ENCODE measurements at regions not wholly inside any gene's neighbourhood (a gene's known extent, or its start where the extent isn't known, plus 50 kb on each side); places are given as distances from the start of the nearest gene placed in this dataset.

- DNase-seq (ENCODE audit: low spot score) (no peak), ATAC-seq (ENCODE audit: insufficient number of reproducible peaks, low FRiP score, low read depth) (no peak)
- Histone ChIP-seq H3K36me3 (no peaks in the 10 kb centered on the region), H3K27ac (peak overlapping the region in 1 of 2 donors; percentile 54), H3K4me1 (ENCODE audit: control insufficient read depth in 1 of 2, low read depth in 2 of 2) (peaks cover 31 to 77% of the 10 kb centered on the region in 2 donors), H3K9me3 (no peaks in the 10 kb centered on the region), H3K27me3 (replicated peaks; ENCODE audit: insufficient read depth) (no peaks in the 10 kb centered on the region), H3K4me3 (peak overlapping the region; percentile 22)
- TF ChIP-seq, protein P1, sequence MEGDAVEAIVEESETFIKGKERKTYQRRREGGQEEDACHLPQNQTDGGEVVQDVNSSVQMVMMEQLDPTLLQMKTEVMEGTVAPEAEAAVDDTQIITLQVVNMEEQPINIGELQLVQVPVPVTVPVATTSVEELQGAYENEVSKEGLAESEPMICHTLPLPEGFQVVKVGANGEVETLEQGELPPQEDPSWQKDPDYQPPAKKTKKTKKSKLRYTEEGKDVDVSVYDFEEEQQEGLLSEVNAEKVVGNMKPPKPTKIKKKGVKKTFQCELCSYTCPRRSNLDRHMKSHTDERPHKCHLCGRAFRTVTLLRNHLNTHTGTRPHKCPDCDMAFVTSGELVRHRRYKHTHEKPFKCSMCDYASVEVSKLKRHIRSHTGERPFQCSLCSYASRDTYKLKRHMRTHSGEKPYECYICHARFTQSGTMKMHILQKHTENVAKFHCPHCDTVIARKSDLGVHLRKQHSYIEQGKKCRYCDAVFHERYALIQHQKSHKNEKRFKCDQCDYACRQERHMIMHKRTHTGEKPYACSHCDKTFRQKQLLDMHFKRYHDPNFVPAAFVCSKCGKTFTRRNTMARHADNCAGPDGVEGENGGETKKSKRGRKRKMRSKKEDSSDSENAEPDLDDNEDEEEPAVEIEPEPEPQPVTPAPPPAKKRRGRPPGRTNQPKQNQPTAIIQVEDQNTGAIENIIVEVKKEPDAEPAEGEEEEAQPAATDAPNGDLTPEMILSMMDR (IDR thresholded peaks at IDR 0.05) = no peak
These were observed 77.9 kb upstream of the C1QTNF7 start for GRCh38 chr4:15349965-15350364.

DNA sequence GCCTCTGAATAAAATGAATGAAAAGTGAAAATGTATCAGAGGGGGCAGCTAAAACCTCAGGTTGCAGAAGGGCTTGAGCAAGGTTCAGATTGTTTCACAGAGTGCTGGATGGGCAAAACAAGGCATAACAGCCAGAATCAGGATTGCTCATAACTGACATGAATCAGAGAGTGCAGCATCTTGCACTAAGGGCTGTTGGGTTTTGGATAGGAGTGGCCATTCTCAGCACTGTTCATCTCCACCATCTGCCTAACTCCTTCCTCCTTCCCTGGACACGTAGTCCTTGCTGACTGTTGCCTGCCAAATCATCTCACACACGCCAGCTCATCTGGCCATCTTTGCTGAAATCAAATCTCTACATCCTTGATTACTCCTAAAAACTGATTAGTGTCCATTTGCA lies 75.3 kb upstream of the C1QTNF7 start:
- H3K4me3 ChIP-seq = no peak overlapping the region
- DNase-seq (ENCODE audit: low spot score) = no peak
- H3K4me1 ChIP-seq (ENCODE audit: control insufficient read depth in 1 of 2, low read depth in 2 of 2) = peaks cover 31 to 64% of the 10 kb centered on the region in 2 donors
- H3K36me3 ChIP-seq = no peaks in the 10 kb centered on the region
- no peaks in the 10 kb centered on the region for H3K9me3 ChIP-seq
- peak overlapping the region; percentile 65 to 79 for H3K27ac ChIP-seq
- H3K27me3 ChIP-seq (replicated peaks; ENCODE audit: insufficient read depth) = no peaks in the 10 kb centered on the region
- ATAC-seq (ENCODE audit: insufficient number of reproducible peaks, low FRiP score, low read depth) = no peak
- TF ChIP-seq, protein P1 (IDR thresholded peaks at IDR 0.05) = no peak

DNA sequence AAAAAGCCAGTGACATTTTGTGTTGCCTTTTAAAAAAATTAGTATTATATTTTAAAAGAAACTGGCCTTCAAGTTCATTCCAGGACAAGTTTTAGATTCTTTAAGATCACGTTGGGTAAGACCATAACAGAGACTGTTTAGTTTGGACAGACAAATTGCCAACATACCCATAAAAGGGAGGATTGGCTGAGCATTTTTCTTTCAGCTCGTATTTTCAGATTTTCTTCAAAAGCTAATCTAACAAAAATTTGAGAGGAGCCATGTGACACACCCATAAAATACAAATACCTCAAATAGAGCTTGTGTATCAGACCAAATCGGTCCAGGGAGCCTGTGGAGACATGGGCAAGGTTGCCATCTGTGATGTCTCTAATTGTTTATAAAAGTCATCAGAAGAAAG lies 74.6 kb upstream of the C1QTNF7 start:
- TF ChIP-seq, protein P1 (IDR thresholded peaks at IDR 0.05) = no peak
- no peaks in the 10 kb centered on the region for H3K9me3 ChIP-seq
- H3K4me1 ChIP-seq (ENCODE audit: control insufficient read depth in 1 of 2, low read depth in 2 of 2) = peaks cover 28 to 58% of the 10 kb centered on the region in 2 donors
- H3K27ac ChIP-seq = peak overlapping the region; percentile 65 to 79
- no peaks in the 10 kb centered on the region for H3K36me3 ChIP-seq
- DNase-seq (ENCODE audit: low spot score) (no peak), ATAC-seq (ENCODE audit: insufficient number of reproducible peaks, low FRiP score, low read depth) (peak; percentile 36)
- peak overlapping the region; percentile 2 for H3K4me3 ChIP-seq
- no peaks in the 10 kb centered on the region for H3K27me3 ChIP-seq (replicated peaks; ENCODE audit: insufficient read depth)

GRCh38 chr4:15354371-15355297 lies 73.2 kb upstream of the C1QTNF7 start:
- TF ChIP-seq, protein P1 (IDR thresholded peaks at IDR 0.05) = no peak
- no peaks in the 10 kb centered on the region for H3K27me3 ChIP-seq (replicated peaks; ENCODE audit: insufficient read depth)
- H3K27ac ChIP-seq = peak overlapping the region; percentile 65 to 79
- H3K4me1 ChIP-seq (ENCODE audit: control insufficient read depth in 1 of 2, low read depth in 2 of 2) = peaks cover 21 to 43% of the 10 kb centered on the region in 2 donors
- ATAC-seq (ENCODE audit: insufficient number of reproducible peaks, low FRiP score, low read depth) (no peak), DNase-seq (ENCODE audit: low spot score) (no peak)
- H3K4me3 ChIP-seq = no peak overlapping the region
- no peaks in the 10 kb centered on the region for H3K36me3 ChIP-seq
- H3K9me3 ChIP-seq = no peaks in the 10 kb centered on the region

DNA sequence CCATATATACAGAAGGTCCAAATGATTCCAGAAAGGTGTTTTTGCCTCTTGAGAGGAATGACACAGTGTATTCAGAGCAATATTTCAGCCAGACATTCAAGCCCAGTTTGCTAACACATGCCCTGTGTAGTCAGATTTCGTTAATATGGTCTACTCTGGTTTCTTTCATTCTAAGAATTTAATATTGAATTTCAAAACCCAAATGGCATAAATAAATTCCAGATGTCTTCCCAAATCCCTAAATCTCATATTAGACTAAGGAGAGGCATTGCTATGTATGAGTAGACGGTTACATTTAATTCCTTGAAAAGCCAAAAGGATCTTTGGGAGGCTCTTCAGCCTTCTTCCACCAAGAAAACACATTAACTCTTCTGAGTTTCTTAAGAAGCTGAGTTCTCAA lies 66.3 kb upstream of the C1QTNF7 start:
- Histone ChIP-seq H3K36me3 (no peaks in the 10 kb centered on the region), H3K4me3 (no peak overlapping the region), H3K4me1 (ENCODE audit: control insufficient read depth in 1 of 2, low read depth in 2 of 2) (peaks cover 1 to 9% of the 10 kb centered on the region in 2 donors), H3K27me3 (replicated peaks; ENCODE audit: insufficient read depth) (no peaks in the 10 kb centered on the region), H3K9me3 (no peaks in the 10 kb centered on the region), H3K27ac (no peak overlapping the region)
- DNase-seq (ENCODE audit: low spot score) = no peak
- ATAC-seq (ENCODE audit: insufficient number of reproducible peaks, low FRiP score, low read depth) = no peak
- TF ChIP-seq, protein P1 (IDR thresholded peaks at IDR 0.05) = no peak
